Ureter (tissue), 1 donor: ENCODE measurements at regions not wholly inside any gene's neighbourhood (a gene's known extent, or its start where the extent isn't known, plus 50 kb on each side); places are given as distances from the start of the nearest gene placed in this dataset.

Source experiments
- DNase-seq: peaks from one replicate; pipeline ENCODE4 v3.0.0-alpha.2; 2020; ENCODE audit warnings: low spot score
- donor health status: DM: yes; HTN: yes; CAD: no.

DNA sequence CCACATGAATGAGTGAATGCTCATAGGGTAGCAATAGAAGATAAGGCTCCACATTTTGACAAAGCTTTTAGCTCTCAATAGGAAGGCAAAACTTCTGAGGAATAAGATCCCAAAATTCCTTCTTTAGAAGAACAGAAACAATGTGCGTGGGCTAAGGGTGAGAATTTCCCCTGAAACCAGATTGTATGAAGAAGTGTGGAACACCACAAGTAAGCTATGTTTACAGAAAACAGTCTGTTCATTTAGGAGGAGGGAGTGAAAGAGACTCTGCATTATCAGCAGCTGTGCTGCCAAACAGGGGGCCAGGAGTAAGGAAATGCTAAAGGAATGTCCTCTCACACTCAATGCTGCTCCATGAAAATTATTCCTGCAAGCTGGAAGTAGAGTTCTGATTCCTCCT, 851.6 kb downstream of the CENPC start:
- DNase-seq: no peak

DNA sequence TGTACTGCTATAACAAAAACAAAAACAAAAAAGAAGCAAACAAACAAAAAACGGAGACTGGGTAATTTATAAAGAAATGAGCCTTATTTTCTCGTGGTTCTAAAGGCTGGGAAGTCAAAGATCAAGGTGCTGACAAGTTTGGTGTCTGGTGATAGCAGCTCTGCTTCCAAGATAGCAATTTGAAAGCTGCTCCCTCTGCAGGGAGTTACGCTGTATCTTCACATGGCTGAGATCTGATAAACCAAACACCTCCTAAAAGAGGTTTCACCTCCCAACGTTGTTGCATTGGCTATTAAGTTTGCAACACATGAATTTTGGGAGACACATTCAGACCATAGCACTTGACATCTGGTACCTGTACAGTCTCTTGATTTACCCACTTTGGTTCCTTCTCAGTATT, 854.2 kb downstream of the CENPC start:
- no peak for DNase-seq

DNA sequence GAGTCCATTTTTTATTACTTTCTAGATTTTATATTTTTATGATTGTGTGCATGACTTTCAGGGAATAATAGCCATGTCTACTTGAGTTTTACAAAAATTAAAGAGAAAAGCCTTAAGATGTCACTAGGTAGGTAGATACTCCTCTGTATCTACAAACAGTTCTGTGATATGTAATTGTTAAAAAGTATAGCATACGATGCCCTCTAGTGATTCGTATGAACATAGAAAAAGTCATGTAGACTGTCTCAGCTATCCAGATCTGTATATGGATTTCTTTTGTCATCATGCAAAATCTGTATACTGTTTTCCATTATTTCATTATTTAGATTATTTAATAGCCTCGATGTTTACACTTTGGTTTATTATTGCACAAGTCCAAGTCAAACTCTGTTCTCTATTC, 856.6 kb downstream of the CENPC start:
- no peak for DNase-seq

DNA sequence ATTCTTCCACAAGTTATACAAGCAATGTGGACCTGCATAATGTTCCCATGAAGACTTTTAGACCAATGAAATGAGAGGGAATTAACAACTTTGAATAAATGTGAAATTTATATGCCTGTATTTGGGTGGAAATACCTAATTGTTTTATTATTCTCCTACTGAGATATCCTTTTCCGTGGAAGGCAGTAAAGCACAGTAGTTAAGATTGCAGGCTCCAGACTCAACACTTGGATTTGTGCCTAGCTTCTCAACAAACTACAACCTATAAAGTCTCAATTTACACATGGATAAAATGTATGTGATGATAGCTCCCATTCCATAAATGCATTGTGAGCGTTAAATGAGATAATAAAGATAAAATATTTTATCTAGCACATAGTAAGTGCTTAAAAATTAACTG, 857.8 kb downstream of the CENPC start:
- DNase-seq: no peak

DNA sequence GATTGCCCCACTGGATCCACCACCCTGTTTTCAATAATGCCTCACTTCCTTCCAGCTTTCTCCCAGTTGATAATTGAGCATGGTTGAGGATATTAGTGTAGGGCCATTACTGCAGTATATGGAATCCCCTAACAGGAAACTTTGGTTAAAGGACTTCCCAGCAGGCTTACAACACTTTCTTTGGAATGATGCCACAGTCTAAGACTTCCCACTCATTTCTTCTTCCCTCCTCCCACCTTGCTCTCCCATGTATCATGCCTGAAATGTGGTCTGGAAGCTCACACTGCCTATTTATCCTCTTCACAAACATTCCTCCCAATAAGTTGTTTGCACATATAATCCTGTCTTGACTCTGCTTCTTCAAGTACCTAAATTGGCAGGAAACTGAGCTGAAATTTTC, 863.3 kb downstream of the CENPC start:
- DNase-seq: no peak

DNA sequence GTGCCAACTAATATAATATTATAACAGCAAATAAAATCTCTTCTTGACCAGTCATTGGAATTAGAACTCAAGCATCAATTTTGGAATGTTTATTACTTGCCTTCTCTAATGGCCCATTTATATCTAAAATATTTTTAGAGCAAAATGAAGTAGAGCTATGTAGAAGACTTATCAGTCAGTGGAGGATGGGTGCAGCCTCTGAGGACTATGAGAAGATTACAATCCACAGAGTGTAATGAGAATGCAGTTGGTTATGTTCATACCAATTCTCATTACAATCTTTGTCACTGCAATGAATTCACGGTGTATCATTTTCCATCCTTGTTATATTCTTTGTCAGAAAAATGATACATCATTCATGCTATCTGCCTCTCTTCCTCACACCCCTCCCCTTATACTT, 878.1 kb downstream of the CENPC start:
- no peak for DNase-seq

DNA sequence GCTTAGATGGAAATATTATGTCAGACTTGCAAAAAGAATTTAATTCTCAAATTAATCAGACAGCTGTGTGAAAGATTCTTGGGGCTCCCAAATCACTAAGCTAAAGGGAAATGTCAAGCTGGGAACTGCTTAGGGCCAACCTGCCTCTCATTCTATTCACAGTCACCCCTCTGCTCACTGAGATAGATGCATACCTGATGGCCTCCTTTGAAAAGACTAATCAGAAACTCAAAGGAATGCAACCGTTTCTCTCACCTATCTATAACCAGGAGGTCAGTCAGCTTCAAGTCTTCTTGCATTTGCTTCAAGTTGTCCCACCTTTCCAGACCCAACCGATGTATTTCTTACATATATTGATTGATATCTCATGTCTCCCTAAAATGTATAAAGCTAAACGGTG, 882.7 kb downstream of the CENPC start:
- no peak for DNase-seq

DNA sequence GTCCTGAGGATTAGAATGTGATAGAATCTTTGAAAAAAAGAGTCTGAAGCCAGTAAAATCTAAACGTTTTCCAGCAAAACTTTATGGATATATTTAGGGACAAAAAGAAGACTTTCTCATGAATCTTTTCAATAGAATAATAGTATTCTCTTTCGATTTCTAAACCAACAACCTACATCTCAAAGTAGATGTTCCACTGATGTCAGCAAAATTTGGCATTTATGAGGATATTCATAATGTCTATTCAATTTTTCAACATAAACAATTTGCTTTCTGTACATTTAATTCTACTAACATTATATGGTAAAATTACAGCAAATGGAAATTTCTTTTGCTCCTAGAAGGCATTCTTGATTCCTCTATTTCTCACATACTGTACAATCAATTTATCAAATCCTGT, 886.5 kb downstream of the CENPC start:
- no peak for DNase-seq

DNA sequence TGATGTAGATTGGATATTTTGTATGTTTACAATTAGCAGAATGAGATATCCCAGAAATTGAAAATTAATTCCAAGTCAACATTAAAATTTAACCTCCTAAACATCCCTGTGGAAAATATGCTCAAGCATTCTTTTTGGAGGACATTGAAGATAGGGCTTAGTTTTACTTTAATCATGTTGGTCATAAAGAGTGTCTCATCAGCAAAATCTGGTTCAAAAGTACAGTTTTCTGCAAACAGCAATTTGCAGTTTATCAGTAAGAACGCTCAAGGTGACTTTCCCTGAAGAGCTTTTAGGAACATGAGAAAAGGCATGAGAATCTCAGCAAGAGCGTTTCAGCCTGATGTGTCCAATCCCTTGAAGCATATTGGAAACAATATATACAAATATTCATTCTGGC, 889.8 kb downstream of the CENPC start:
- no peak for DNase-seq

DNA sequence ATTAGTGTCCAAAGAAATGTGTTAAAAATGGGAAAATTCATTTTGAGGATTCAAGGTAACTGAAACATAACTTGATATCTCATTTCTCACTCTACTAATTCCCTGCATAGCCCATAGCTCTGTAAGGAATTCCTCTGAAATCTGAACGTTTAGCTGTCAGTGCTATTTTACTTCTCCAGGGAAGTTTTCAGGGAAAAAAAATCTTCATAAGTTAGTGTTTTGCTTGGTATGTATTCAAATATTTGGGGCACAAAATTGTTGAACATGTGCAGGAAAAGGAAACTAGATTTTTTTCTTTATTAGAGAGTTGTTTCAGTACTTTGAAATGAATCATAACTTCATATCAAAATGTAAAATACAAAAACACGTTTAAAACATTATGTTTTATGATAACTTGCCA, 891.4 kb downstream of the CENPC start:
- no peak for DNase-seq

DNA sequence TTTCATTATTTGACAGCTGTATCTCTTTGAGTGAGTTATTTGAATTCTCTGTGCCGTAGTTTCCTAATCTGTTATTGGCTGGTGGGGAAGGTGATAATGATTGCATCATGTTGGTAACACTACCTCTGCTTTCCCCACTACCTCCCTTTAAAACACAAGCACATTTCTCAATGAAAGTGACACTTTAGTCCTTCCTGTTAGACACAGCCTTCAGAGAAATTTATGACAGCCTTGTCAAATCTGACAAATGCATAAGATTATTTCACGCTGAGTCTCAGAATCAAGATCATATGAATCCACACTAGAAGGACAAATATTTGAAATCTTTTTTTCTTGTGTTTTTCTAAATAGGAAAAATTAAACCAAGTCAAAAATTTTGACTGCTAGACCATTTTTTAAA, 896.1 kb downstream of the CENPC start:
- no peak for DNase-seq

DNA sequence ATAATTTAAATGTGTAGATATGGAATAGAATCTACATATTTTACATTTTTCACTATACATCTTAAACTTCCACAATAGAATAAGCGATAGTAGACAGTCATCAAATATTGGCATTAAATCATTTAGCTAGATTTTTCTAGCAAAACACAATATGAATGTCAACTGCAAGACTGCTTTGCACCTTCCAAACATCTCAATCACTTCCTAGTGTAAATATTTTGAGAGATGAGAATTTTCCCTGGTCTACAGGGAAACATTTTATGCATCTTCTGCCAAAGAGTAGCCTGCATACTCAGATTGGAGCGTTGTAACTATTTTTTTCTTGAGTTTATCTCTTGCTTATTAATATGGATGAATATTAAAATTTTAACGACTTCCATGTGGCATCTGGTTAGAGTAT, 897.4 kb downstream of the CENPC start:
- DNase-seq: no peak

DNA sequence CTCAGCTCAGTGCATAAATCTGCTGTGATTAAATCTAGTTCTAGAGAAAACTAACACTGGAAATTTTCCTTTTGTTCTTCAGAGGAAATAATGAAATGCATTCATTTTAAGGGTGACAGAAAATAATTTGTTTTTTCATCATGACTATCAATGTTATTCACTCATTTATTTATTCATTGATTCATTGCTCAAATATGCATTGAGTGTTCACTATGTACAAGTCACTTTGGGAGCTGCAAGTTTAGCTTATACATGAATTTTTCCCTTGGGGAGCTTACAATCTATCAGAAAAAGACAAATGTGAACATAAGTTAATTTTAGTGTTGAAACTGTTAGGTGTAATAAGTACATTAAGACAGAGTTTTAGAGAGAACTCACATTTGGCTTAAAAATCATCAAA, 897.8 kb downstream of the CENPC start:
- DNase-seq: no peak

DNA sequence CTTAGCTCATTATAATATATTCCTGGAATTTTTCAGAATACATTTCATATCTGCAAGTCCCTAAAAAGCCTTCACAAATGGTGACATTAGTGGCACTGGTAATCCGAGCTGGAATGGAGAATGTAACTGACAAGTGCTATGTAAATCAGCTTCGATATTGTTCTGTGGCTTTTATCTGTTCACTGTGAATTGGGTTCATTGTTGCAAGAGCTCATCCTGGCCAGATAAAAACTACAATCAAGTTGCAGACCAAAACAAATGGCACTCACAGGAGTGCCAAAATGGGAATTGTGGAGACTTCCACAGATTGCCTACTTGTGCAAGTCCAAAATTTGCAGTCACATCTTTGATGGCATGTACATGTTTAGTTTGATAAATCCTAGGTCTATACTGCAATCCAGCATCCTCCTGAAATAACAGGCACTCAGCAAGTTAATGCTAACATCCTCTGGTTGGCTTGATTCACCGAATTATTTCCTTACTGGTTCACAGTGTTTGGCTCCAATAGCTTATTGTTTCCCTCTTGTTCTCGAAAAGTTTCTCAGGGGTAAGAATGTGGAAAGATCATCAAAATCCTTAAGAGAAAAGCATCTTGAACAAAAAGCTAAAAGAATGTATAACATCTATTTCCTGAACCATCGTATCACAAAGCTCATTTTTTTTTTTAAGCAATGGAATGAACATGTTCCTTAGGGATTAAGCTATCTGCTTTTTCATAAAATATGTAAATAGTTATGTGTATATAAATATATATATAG, 904.9 kb downstream of the CENPC start:
- no peak for DNase-seq

DNA sequence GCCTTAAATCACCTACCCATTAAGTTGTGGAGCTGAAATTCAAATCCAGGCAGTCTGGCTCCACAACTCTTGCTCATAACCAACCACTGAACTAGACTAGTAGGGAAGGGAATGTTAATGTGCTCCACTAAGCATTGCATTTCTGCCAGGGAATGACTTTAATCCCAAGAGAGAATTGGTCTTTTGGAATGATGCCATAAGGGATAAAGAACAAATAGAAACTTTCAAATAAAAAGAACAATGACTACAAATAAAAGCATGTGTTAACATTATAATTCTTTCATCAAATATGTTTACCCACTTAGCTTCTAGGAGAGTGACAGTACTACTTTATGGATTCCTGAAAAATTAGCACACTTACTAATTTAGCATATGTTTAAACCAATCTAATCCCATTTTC, 905.9 kb downstream of the CENPC start:
- DNase-seq: no peak

DNA sequence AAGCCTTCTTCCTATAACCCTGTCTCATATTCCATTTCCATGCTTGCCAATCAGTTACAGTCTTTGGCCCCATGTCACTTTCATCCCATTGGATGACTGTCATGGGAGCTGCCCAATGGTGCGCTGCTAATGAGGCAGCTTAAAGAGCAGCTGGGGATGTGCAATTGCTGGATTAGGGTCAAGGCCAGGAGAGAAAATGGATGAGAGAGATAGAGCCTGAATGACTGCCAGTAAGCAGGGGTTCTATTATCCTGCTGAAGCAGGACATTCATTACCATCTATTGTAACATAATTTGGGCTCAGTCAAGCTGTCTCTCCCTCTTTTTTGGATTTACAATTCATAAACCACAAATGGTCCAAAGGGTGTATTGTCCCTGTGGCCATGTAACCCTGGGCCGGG, 909.0 kb downstream of the CENPC start:
- no peak for DNase-seq

DNA sequence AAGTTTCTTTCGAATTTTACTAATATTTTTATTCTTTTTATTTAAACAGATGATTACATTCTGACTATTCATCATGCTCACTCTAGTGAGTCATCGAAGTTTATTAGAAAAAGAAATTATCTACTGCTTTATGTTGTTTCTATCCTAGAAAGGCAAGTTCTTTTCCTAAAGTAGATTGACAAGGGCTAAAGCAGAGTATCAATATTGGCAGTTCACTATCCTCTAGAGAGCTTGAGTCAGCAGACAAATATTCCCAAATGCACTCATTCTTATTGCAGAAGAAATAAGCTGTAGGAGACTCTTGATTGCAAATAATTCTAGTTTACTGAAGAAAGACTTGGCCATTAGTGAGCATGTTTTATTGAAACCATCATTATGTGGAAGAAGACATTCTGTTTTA, 911.8 kb downstream of the CENPC start:
- no peak for DNase-seq

DNA sequence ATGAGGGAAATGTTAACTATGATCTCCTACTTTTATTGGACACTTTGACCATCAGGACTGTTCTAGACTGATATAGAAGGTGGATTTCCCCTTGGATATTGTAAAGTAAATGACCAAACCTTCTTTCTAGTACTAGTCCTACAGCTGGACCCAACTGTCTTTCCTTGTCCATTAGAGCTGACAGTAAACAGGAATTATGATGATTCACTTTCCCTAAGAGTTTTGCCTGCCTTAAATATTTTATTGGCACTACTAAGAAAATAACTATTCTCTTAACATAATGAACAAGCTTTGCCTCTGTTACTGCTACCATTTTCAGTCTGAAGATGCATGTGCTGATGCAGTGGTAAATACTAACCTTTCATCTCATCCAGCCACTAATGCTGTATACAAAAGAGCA, 915.4 kb downstream of the CENPC start:
- no peak for DNase-seq

DNA sequence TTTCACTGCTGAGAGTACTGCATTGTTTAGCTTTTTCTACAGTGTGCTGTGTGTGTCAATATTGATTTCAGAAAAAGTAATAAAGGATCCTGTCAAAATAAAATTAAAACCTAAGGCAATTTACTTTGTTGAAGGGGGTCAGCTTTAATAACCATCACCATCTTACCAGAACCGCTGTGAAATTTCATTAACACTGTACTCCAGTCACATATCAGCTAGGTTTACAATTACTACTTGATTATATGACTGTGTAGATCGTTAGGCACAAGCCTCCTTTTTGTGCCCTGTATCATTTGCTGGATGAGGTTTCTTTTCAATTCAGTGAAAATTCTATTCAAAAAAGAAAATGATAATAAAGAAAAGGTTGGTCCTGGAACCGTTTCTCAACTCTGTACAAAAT, 917.2 kb downstream of the CENPC start:
- DNase-seq: no peak

DNA sequence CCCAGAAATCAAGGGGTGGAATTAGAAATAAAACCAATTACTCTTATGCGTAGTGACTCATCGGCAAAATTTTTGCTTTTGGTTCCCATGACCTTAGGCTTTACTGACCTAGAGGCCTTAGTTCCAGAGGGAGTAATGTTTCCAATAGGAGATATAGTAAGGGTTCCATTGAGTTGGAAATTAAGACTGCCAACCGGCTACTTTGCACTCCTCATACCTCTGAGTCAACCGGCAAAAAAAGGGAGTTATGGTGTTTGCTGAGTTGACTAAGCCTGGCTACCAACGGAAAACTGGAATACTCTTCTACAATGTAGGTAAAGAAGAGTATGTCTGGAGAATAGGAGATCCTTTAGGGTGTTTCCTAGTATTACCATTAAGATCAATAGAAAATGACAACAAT, 919.8 kb downstream of the CENPC start:
- no peak for DNase-seq

DNA sequence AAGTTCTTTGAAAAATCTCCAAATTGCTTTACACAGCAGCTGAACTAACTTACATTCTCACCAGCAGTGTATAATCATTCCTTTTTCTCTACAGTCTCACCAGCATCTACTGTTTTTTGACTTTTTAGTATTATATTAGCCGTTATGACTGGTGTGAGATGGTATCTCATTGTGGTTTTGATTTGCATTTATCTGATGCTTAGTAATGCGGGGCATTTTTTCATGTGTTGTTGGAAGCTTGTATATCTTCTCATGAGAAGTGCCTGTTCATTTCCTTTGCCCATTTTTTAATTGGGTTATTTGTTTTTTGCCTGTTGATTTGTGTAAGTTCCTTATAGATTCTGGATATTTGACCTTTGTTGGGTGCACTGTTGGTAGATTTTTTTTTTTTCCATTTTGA, 931.7 kb downstream of the CENPC start:
- no peak for DNase-seq

DNA sequence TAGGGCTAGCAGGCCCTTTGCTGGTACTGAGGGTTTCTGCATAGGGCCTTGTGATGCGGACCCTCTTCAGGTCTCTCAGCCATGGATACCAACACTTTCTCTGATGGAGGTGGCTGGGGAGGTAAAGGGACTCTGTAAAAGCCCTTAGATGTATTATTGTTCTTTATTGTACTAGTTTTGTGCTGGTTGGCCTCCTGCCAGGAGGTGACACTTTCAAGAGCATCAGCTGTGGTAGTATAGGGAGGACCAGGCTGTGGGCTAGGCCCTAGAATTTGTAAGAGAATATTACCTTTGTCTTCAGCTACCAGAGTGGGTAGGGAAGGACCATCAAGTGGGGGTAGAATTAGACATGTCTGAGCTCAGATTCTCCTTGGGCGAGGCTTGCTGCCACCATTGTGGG, 936.3 kb downstream of the CENPC start:
- no peak for DNase-seq

DNA sequence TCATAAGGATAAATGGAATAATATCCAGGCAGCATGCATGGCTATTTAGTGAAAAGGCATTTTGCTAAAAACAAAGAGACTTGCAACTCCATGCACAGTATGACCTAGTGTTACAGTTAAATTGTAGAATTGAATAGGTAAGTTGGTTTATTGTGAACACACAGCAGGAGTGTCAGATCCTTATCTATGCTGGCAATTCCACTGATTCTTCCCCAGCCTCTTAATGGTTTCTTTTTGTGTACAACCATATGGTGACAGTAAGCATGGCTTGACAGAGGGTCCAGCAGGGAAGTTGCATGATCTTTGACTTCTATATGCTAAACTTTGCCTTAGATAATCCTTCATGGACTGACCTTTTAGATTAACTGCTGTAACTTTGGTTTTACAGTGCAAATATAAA, 936.6 kb upstream of the EPHA5 start:
- DNase-seq: no peak

DNA sequence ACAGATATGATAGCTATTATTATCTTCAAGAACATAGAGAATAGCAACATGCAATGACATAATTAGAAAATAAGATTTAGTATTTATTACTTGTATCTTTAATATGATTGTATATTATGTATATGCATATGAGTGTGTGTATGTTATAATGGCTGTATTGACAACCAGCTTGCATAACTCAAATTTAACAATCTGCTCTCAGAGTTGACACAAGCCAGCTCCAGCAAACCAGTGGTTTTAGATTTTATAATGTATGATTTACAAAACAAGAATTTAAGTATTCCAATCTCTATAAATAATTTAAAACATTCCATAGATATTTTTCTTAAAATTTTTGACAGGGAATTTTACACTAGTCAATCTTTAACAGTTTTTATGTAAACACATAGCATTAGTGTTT, 935.9 kb upstream of the EPHA5 start:
- DNase-seq: no peak

DNA sequence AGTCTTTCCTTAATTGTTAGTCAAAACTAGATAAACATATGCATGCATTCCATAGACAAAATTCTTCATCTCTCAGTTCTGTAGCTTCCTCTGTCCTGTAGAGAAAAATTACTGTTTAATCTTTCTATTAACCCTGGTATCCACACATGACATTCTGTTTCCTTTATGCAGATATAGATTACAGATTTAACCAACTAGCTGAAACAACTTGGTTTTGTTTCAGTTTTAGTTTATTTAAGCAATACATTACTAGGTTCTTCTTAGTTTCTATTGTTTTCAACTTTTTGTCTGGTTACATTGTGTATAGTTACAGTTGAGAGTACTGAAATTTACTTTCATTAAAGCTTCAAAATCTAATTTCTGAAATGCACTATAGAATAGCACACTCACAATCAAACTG, 933.9 kb upstream of the EPHA5 start:
- DNase-seq: no peak
